Parathyroid adenoma (tissue), 2 donors: ENCODE measurements at regions not wholly inside any gene's neighbourhood (a gene's known extent, or its start where the extent isn't known, plus 50 kb on each side); places are given as distances from the start of the nearest gene placed in this dataset.

Experiments
- H2AFZ ChIP-seq: fragments of 300-600 bp; sonication (generic); one replicate; pipeline ENCODE4 v1.7.0; 2017; ENCODE audit warnings: antibody characterized with exemption, mild to moderate bottlenecking
- H3K27ac ChIP-seq: fragments of 300-600 bp; sonication (generic); one replicate; pipeline ENCODE4 v1.7.0; 2017
- H3K27me3 ChIP-seq: fragments of 300-600 bp; sonication (generic); one replicate; pipeline ENCODE4 v1.7.0; 2017; ENCODE audit warnings: low read length; ENCODE audit not compliant: control insufficient read depth, insufficient read depth
- H3K36me3 ChIP-seq: fragments of 300-600 bp; sonication (generic); one replicate; pipeline ENCODE4 v1.7.0; 2017; ENCODE audit warnings: low read length; ENCODE audit not compliant: control insufficient read depth, insufficient read depth
- H3K4me1 ChIP-seq: fragments of 300-600 bp; sonication (generic); one replicate; pipeline ENCODE4 v1.7.0; 2017; ENCODE audit warnings: control low read depth
- H3K4me2 ChIP-seq: fragments of 300-600 bp; sonication (generic); one replicate; pipeline ENCODE4 v1.7.0; 2017; ENCODE audit warnings: low read length
- H3K4me3 ChIP-seq: fragments of 300-600 bp; sonication (generic); one replicate; pipeline ENCODE4 v1.7.0; 2017; ENCODE audit warnings: low read depth, low read length
- H3K79me2 ChIP-seq: fragments of 300-600 bp; sonication (generic); one replicate; pipeline ENCODE4 v1.7.0; 2017; ENCODE audit warnings: control low read depth
- H3K9ac ChIP-seq: fragments of 300-600 bp; sonication (generic); one replicate; pipeline ENCODE4 v1.7.0; 2017; ENCODE audit warnings: mild to moderate bottlenecking
- H3K9me3 ChIP-seq: fragments of 300-600 bp; sonication (generic); one replicate; pipeline ENCODE4 v1.7.0; 2017; ENCODE audit warnings: low read length; ENCODE audit not compliant: control insufficient read depth
- CTCF ChIP-seq: fragments of 300-600 bp; sonication (generic); IDR thresholded peaks from one replicate; pipeline ENCODE4 v1.7.0; 2017; ENCODE audit warnings: antibody characterized with exemption, mild to moderate bottlenecking
- donor health status: primary hyperparathyroidism.

- Histone ChIP-seq H3K4me3 (no peak overlapping the region), H3K27me3 (no peaks in the 10 kb centered on the region), H3K79me2 (no peaks in the 10 kb centered on the region), H3K36me3 (no peaks in the 10 kb centered on the region), H3K4me1 (no peaks in the 10 kb centered on the region), H3K27ac (no peak overlapping the region), H3K9ac (no peak overlapping the region), H3K4me2 (no peak overlapping the region), H3K9me3 (no peaks in the 10 kb centered on the region), H2AFZ (no peak overlapping the region)
- TF ChIP-seq CTCF = no peak
Observed at GRCh38 chr4:100130964-100131363, 59.3 kb downstream of the DDIT4L start.

DNA sequence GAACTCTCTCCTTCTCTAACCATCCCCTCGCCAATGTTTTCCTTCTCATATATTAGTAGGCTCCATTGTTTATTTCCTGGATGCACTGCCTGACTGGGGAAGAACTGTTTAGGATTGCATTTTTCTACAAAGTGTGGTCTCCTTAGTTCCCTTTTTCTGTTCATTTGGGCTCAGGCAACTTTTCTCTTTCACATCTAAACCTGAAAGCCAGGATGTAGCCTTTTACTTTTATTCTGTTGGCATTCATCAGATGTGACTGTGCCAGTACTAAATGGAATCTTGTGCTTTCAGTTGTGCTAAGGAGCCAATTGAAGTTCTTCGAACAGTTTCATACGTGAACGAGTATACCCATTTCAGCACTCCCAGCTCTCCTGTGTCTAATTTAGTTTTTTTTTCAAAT lies 59.8 kb downstream of the DDIT4L start:
- Histone ChIP-seq H2AFZ (no peak overlapping the region), H3K9ac (no peak overlapping the region), H3K36me3 (no peaks in the 10 kb centered on the region), H3K27me3 (no peaks in the 10 kb centered on the region), H3K27ac (no peak overlapping the region), H3K9me3 (no peaks in the 10 kb centered on the region), H3K4me1 (no peaks in the 10 kb centered on the region), H3K4me3 (no peak overlapping the region), H3K79me2 (no peaks in the 10 kb centered on the region), H3K4me2 (no peak overlapping the region)
- TF ChIP-seq CTCF = no peak

- no peaks in the 10 kb centered on the region for H3K4me1 ChIP-seq
- H3K36me3 ChIP-seq = no peaks in the 10 kb centered on the region
- no peak overlapping the region for H3K4me3 ChIP-seq
- no peak for TF ChIP-seq CTCF
- no peak overlapping the region for H2AFZ ChIP-seq
- H3K4me2 ChIP-seq = no peak overlapping the region
- H3K9me3 ChIP-seq = no peaks in the 10 kb centered on the region
- H3K27ac ChIP-seq = no peak overlapping the region
- H3K79me2 ChIP-seq = no peaks in the 10 kb centered on the region
- H3K27me3 ChIP-seq = no peaks in the 10 kb centered on the region
- no peak overlapping the region for H3K9ac ChIP-seq
Observed at GRCh38 chr4:100129774-100130173, 60.5 kb downstream of the DDIT4L start.

DNA sequence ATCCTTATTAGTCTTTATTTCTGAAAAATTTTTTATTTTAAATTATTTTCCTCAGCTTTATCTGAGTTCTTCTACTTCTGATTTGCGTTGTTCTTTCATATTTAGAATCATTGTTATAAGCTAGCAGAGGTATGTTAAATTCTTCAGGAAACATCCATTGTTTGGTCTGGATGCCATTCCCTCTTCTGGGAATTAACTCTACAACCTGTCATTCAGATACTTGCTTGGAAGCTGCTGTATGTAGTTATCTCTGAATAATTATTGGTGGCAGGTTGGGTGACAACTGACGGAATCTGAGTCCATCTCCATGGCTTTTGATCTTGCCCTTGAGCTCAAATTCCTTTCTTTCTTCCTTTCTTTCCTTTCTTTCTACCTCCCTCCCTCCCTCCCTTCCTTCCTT lies 61.9 kb downstream of the DDIT4L start:
- Histone ChIP-seq H3K4me2 (no peak overlapping the region), H3K27me3 (no peaks in the 10 kb centered on the region)
- TF ChIP-seq CTCF = no peak

DNA sequence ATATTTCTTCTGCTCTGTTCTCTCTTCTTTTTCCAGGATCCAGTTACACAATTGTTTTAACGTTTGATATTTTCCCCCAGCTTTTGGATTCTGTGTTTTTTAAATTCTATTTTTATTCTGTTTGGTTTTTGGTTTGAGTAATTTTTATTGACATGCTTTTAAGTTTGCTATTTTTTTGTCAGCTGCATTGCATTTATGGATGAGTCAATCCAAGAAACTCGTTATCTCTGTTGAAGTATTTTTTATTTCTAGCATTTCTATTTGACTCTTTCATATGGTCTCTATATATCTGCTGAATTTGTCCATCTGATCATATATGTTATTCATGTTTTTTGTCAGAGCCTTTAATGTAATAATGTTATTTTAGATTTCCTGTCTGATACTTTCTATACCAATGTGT lies 65.6 kb downstream of the DDIT4L start:
- no peak overlapping the region for H3K4me2 ChIP-seq
- no peaks in the 10 kb centered on the region for H3K9me3 ChIP-seq
- no peaks in the 10 kb centered on the region for H3K4me1 ChIP-seq
- no peak overlapping the region for H3K4me3 ChIP-seq
- H3K27ac ChIP-seq = no peak overlapping the region
- H3K27me3 ChIP-seq = no peaks in the 10 kb centered on the region
- no peak for TF ChIP-seq CTCF
- H3K79me2 ChIP-seq = no peaks in the 10 kb centered on the region
- H3K9ac ChIP-seq = no peak overlapping the region
- no peak overlapping the region for H2AFZ ChIP-seq
- no peaks in the 10 kb centered on the region for H3K36me3 ChIP-seq

More for the DNA sequence above, 61.9 kb downstream of the DDIT4L start:
- Histone ChIP-seq H3K4me3 (no peak overlapping the region), H2AFZ (no peak overlapping the region), H3K4me1 (no peaks in the 10 kb centered on the region), H3K9ac (no peak overlapping the region), H3K9me3 (no peaks in the 10 kb centered on the region), H3K36me3 (no peaks in the 10 kb centered on the region), H3K79me2 (no peaks in the 10 kb centered on the region), H3K27ac (no peak overlapping the region)
